ENCODE measurements at regions not wholly inside any gene's neighbourhood (a gene's known extent, or its start where the extent isn't known, plus 50 kb on each side); places are given as distances from the start of the nearest gene placed in this dataset.
A peak's percentile ranks its signal among the peaks of the same experiment; 100 is the strongest.

DNA sequence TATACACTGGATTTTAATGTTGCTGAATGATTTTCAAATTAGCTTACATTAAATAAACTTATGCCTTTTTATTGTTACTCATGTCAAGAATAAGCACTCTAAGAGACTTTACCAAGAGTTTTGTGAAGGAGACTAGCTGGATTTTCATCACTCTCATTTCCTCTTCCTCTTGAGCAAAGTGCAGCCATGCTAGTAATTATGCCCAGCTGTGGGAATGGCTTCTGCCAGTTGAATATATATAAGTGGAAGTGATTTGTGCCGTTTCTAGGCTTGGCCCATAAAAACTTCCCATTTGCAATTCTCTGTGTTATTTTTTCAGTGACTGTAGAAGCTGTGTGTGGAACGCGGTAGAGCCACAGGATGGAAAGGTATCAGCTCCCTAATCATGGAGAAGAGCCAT is 255.8 kb downstream of the HDGFL1 start:
- Histone ChIP-seq H3K9me3 (no peaks in the 10 kb centered on the region), H3K27me3 (replicated peaks in 1 of 7) (no peaks in the 10 kb centered on the region), H3K4me3 (no peak overlapping the region), H3K4me1 (peaks cover 0 to 7% (median 0%) of the 10 kb centered on the region in 6 donors), H3K27ac (no peak overlapping the region), H3K36me3 (no peaks in the 10 kb centered on the region)
- intact Hi-C loops (cut with DNase I; ENCODE audit: low total_unique reads): no loop called here
- 61 to 72% (median 67%) methylated on average over 3 of the region's 3 CpGs for WGBS, 5 donors
- DNase-seq: no peak
- TF ChIP-seq POLR2AphosphoS5 (IDR thresholded peaks at IDR 0.05): no peak
- TF ChIP-seq POLR2A (IDR thresholded peaks at IDR 0.05): no peak
- TF ChIP-seq, protein P1, sequence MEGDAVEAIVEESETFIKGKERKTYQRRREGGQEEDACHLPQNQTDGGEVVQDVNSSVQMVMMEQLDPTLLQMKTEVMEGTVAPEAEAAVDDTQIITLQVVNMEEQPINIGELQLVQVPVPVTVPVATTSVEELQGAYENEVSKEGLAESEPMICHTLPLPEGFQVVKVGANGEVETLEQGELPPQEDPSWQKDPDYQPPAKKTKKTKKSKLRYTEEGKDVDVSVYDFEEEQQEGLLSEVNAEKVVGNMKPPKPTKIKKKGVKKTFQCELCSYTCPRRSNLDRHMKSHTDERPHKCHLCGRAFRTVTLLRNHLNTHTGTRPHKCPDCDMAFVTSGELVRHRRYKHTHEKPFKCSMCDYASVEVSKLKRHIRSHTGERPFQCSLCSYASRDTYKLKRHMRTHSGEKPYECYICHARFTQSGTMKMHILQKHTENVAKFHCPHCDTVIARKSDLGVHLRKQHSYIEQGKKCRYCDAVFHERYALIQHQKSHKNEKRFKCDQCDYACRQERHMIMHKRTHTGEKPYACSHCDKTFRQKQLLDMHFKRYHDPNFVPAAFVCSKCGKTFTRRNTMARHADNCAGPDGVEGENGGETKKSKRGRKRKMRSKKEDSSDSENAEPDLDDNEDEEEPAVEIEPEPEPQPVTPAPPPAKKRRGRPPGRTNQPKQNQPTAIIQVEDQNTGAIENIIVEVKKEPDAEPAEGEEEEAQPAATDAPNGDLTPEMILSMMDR (IDR thresholded peaks at IDR 0.05 in 8 of 11, conservative IDR thresholded peaks at IDR 0.05 in 3 of 11): no peak

DNA sequence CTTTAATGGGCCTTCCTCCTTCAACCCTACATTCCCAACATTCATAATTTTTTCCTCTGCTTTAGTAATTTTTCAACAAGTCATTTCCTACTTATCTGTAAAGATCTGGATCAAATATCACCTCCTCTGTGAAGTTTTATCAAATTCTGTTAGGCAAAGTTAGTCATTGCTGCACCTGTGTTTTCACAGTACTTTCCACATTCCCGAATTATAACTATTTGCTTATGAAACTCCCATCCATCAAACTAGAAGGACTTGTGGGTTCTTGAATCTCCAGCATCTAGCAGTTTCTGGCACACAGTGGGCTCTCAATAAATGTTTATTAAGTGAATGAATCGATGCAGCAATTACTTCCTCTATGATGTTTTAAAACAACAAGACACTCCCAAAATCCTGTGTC is 257.6 kb downstream of the HDGFL1 start:
- no peaks in the 10 kb centered on the region for H3K36me3 ChIP-seq
- H3K27ac ChIP-seq: no peak overlapping the region
- no peaks in the 10 kb centered on the region for H3K27me3 ChIP-seq (replicated peaks in 1 of 7)
- peaks cover 0 to 7% (median 0%) of the 10 kb centered on the region in 6 donors for H3K4me1 ChIP-seq
- intact Hi-C loops (cut with DNase I; ENCODE audit: low total_unique reads): no loop called here
- no peaks in the 10 kb centered on the region for H3K9me3 ChIP-seq
- no peak overlapping the region for H3K4me3 ChIP-seq
- no peak for TF ChIP-seq POLR2AphosphoS5 (IDR thresholded peaks at IDR 0.05)
- no peak for TF ChIP-seq POLR2A (IDR thresholded peaks at IDR 0.05)
- TF ChIP-seq, protein P1 (IDR thresholded peaks at IDR 0.05 in 8 of 11, conservative IDR thresholded peaks at IDR 0.05 in 3 of 11): no peak
- no peak for DNase-seq
- whole genome bisulfite sequencing, 5 donors: 77 to 93% (median 80%) methylated on average over 2 of the region's 2 CpGs

DNA sequence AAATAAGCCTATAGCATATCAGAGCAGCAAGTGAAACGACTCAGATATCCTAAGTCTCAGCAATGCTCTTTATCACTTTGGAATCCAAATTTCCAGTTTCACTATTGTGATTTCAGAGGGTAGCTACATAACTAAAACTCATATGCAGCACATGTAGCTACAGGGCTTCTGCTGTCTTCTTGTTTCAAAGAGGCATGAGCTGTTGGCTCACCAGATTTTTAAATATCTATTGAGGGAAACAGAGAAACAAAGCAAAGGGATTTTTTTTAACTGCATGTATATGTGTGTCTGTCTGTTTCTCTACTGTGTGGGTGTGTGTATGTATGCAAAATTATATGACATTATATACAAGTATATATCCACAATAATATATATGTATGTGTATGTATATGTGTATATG is 258.4 kb downstream of the HDGFL1 start:
- no peaks in the 10 kb centered on the region for H3K9me3 ChIP-seq
- DNase-seq: no peak
- H3K4me3 ChIP-seq: no peak overlapping the region
- no peak for TF ChIP-seq POLR2AphosphoS5 (IDR thresholded peaks at IDR 0.05)
- no peak for TF ChIP-seq POLR2A (IDR thresholded peaks at IDR 0.05)
- TF ChIP-seq, protein P1 (IDR thresholded peaks at IDR 0.05 in 8 of 11, conservative IDR thresholded peaks at IDR 0.05 in 3 of 11): no peak
- intact Hi-C loops (cut with DNase I; ENCODE audit: low total_unique reads): no loop called here
- H3K36me3 ChIP-seq: no peaks in the 10 kb centered on the region
- 21 to 70% (median 46%) methylated on average over 1 of the region's 1 CpG for WGBS, 5 donors
- no peak overlapping the region for H3K27ac ChIP-seq
- H3K4me1 ChIP-seq: peaks cover 0 to 7% (median 0%) of the 10 kb centered on the region in 6 donors
- no peaks in the 10 kb centered on the region for H3K27me3 ChIP-seq (replicated peaks in 1 of 7)

DNA sequence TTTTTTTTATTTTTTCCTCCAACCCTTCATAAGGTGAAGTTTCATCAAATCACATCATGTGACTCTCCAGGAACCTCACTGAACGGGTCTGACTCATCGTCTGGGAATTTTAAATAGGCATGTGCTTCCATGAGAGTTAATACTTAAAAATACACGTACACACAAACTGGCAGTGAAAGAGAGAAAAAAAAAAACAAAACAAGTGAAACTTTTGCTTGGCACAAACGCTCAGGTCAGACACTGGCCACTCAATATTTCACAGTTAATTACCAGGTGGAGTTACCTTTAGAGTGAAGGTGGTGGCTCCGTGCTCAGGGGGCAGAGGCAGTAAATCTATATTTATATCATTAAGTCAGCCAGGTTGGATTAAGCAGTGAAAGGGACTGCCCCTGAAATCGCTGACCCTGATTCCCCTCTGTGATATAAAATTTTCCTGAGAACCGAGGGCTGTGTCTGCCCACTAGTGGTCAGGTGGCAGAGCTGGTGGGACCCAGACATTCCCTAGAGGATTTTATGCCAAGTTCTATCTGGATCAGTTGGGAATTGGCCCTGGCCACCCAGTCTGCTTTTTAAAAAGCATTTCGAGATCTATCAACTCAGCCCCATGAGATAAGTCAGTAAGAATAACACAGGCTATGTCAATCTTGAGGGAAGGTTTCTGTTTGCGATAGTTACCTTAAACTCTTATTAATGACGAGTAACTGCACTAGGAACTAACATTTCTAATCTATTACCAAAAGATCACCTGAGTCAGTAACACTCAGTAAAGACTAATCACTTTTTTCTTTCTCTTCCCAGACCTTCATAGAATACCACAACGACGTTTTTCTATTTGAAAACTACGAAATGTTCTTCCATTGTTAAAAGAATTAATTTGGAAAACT is 259.1 kb downstream of the HDGFL1 start:
- H3K27ac ChIP-seq: no peak overlapping the region
- no peak overlapping the region for H3K4me3 ChIP-seq
- TF ChIP-seq, protein P1 (IDR thresholded peaks at IDR 0.05 in 8 of 11, conservative IDR thresholded peaks at IDR 0.05 in 3 of 11): peak in 8 of 11 experiments; percentile 14 to 55 (median 42)
- no peak for TF ChIP-seq POLR2A (IDR thresholded peaks at IDR 0.05)
- no peak for TF ChIP-seq POLR2AphosphoS5 (IDR thresholded peaks at IDR 0.05)
- peaks cover 0 to 7% (median 0%) of the 10 kb centered on the region in 6 donors for H3K4me1 ChIP-seq
- no peaks in the 10 kb centered on the region for H3K9me3 ChIP-seq
- no peaks in the 10 kb centered on the region for H3K36me3 ChIP-seq
- 53 to 64% (median 56%) methylated on average over 13 of the region's 13 CpGs for WGBS, 5 donors
- DNase-seq: no peak
- H3K27me3 ChIP-seq (replicated peaks in 1 of 7): no peaks in the 10 kb centered on the region
- intact Hi-C loops (cut with DNase I; ENCODE audit: low total_unique reads): no loop called here
